Caco-2 (cell line): ENCODE measurements at regions not wholly inside any gene's neighbourhood (a gene's known extent, or its start where the extent isn't known, plus 50 kb on each side); places are given as distances from the start of the nearest gene placed in this dataset.

Source experiments
- BruUV-seq: library from RNA; stranded (reverse); fragments of 400-500 nt; replicated peaks from 2 replicates; lab custom pipeline; 2021; lab: Mats Ljungman, UMichigan
- CTCF ChIA-PET: fragments of 300-600 bp; sonication (Branson Sonifier 250); formaldehyde crosslinking; loops from one replicate; lab custom pipeline; 2022; ENCODE audit warnings: antibody characterized with exemption; lab: Charles Lee
- POLR2A ChIA-PET: fragments of 300-600 bp; sonication (Branson Sonifier 250); formaldehyde crosslinking; loops from one replicate; lab custom pipeline; 2022; ENCODE audit warnings: antibody characterized with exemption; lab: Charles Lee
- DNase-seq, 2 experiments: peaks; one replicate each; pipeline versions ENCODE4 v3.0.0 to v3.0.0-alpha.2; 2020 to 2022
- H3K27me3 ChIP-seq: replicated peaks from 2 replicates; pipeline ENCODE4 v1.6.0; 2011; ENCODE audit warnings: low read length; ENCODE audit not compliant: control insufficient read depth, insufficient read depth
- H3K36me3 ChIP-seq: 2 replicates; pipeline ENCODE4 v1.5.1; 2011; ENCODE audit warnings: low read length; ENCODE audit not compliant: control insufficient read depth, insufficient read depth
- H3K4me1 ChIP-seq: fragments of 250-450 bp; sonication (Bioruptor Pico); 2 replicates; pipeline ENCODE4 v1.5.1; 2020; ENCODE audit warnings: mild to moderate bottlenecking
- H3K4me3 ChIP-seq: 2 replicates; pipeline ENCODE4 v1.5.1; 2011; ENCODE audit warnings: low read depth, mild to moderate bottlenecking, control low read depth, low read length
- H3K9me3 ChIP-seq: fragments of 250-450 bp; sonication (Bioruptor Pico); 2 replicates; pipeline ENCODE4 v1.5.1; 2020; ENCODE audit warnings: mild to moderate bottlenecking, moderate library complexity
- H3K27ac Mint-ChIP-seq: one replicate; pipeline ENCODE4 v1.8.0; 2022; ENCODE audit warnings: mixed read lengths; ENCODE audit not compliant: unreplicated experiment
- H3K27me3 Mint-ChIP-seq: one replicate; pipeline ENCODE4 v1.8.0; 2022; ENCODE audit warnings: mixed read lengths; ENCODE audit not compliant: insufficient read depth, unreplicated experiment
- H3K36me3 Mint-ChIP-seq: one replicate; pipeline ENCODE4 v1.8.0; 2022; ENCODE audit warnings: mild to moderate bottlenecking, mixed read lengths; ENCODE audit not compliant: insufficient read depth, unreplicated experiment
- H3K4me1 Mint-ChIP-seq: one replicate; pipeline ENCODE4 v1.8.0; 2022; ENCODE audit warnings: low read depth, mixed read lengths; ENCODE audit not compliant: unreplicated experiment
- H3K4me3 Mint-ChIP-seq: one replicate; pipeline ENCODE4 v1.8.0; 2022; ENCODE audit warnings: mild to moderate bottlenecking, moderate library complexity, mixed read lengths; ENCODE audit not compliant: unreplicated experiment
- H3K9me3 Mint-ChIP-seq: one replicate; pipeline ENCODE4 v1.8.0; 2022; ENCODE audit warnings: mixed read lengths; ENCODE audit not compliant: unreplicated experiment
- intact Hi-C: fragments of 100-400 bp; cut with micrococcal nuclease; formaldehyde crosslinking; loops from one replicate; pipeline ENCODE4 v1.10.0; 2022; ENCODE audit not compliant: unreplicated experiment
- TF ChIP-seq, protein P1 (sequence below), 2 experiments: fragments of 200-600 bp in 1 of 2; IDR thresholded peaks; 1 replicate in 1 of 2; 2 replicates in 1 of 2; pipeline versions ENCODE4 v1.5.1 to v1.8.0; 2011 to 2022; ENCODE audit warnings: antibody characterized with exemption in 1 of 2, control low read depth in 1 of 2, inconsistent platforms in 1 of 2, low read depth in 1 of 2, low read length in 1 of 2, mild to moderate bottlenecking in 1 of 2, moderate library complexity in 1 of 2; ENCODE audit not compliant: insufficient read depth in 1 of 2, severe bottlenecking in 1 of 2, unreplicated experiment in 1 of 2

DNA sequence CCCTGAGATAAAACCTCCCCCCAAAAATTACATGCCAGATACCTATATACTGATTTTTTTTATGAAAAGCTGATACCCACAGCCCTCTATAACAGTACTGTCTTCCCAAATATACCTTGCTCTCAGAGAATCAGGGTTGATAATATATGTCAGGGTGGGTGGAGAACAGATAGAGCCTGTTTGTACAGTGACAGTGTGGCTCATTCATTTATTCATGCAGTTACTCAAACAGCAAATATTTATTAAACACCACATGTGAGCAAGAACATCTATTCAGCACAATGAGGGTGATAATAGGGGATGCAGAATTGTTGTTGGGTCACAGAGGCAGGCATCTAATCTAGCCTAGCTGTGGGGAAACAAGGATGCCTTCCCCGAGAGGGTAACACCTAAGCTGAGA is 334.2 kb downstream of the MAFB start:
- H3K4me1 Mint-ChIP-seq: peaks cover 8% of the 10 kb centered on the region

DNA sequence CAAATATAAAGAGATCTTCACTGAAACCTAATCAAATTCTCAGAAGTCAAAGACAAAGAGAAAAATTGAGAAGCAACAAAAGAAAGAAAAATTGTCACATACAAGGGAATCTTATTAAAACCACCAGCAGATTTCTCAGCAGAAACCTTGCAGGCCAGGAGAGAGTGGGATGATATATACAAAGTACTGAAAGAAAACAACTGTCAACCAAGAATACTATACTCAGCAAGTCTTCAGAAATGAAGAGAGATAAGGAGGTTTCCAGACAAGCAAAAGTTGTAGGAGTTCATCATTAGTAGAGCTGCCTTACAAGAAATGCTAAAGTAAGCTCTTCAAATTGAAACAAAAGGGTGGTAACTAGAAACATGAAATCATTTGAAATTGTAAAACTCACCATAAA is 345.6 kb downstream of the MAFB start:
- intact Hi-C loops: no loop called here
- H3K9me3 ChIP-seq: peaks cover 12% of the 10 kb centered on the region
- no peak overlapping the region for H3K4me3 ChIP-seq
- no peaks in the 10 kb centered on the region for H3K4me1 ChIP-seq
- no peaks in the 10 kb centered on the region for H3K36me3 Mint-ChIP-seq
- POLR2A ChIA-PET: no interaction called here
- BruUV-seq: no TSS peak
- no peak overlapping the region for H3K27ac Mint-ChIP-seq
- peaks cover 11% of the 10 kb centered on the region for H3K27me3 Mint-ChIP-seq
- CTCF ChIA-PET: no interaction called here
- TF ChIP-seq, protein P1, sequence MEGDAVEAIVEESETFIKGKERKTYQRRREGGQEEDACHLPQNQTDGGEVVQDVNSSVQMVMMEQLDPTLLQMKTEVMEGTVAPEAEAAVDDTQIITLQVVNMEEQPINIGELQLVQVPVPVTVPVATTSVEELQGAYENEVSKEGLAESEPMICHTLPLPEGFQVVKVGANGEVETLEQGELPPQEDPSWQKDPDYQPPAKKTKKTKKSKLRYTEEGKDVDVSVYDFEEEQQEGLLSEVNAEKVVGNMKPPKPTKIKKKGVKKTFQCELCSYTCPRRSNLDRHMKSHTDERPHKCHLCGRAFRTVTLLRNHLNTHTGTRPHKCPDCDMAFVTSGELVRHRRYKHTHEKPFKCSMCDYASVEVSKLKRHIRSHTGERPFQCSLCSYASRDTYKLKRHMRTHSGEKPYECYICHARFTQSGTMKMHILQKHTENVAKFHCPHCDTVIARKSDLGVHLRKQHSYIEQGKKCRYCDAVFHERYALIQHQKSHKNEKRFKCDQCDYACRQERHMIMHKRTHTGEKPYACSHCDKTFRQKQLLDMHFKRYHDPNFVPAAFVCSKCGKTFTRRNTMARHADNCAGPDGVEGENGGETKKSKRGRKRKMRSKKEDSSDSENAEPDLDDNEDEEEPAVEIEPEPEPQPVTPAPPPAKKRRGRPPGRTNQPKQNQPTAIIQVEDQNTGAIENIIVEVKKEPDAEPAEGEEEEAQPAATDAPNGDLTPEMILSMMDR (IDR thresholded peaks at IDR 0.05; ENCODE audit: insufficient read depth in 1 of 2, low read depth in 1 of 2, low read length in 1 of 2, severe bottlenecking in 1 of 2, unreplicated experiment in 1 of 2): no peak
- no peaks in the 10 kb centered on the region for H3K4me1 Mint-ChIP-seq
- H3K27me3 ChIP-seq: no peaks in the 10 kb centered on the region
- H3K36me3 ChIP-seq: no peaks in the 10 kb centered on the region
- H3K9me3 Mint-ChIP-seq: peaks cover 28% of the 10 kb centered on the region
- DNase-seq: no peak
- H3K4me3 Mint-ChIP-seq: no peak overlapping the region

More for the DNA sequence above, 334.2 kb downstream of the MAFB start:
- no peaks in the 10 kb centered on the region for H3K36me3 Mint-ChIP-seq
- BruUV-seq: no TSS peak
- Histone ChIP-seq H3K4me3 (no peak overlapping the region), H3K36me3 (no peaks in the 10 kb centered on the region), H3K4me1 (no peaks in the 10 kb centered on the region; the same call in 1 of the 2 replicates), H3K9me3 (no peaks in the 10 kb centered on the region), H3K27me3 (no peaks in the 10 kb centered on the region)
- intact Hi-C loops: no loop called here
- no peaks in the 10 kb centered on the region for H3K9me3 Mint-ChIP-seq
- CTCF ChIA-PET: no interaction called here
- POLR2A ChIA-PET: no interaction called here
- no peak overlapping the region for H3K4me3 Mint-ChIP-seq
- TF ChIP-seq, protein P1 (IDR thresholded peaks at IDR 0.05; ENCODE audit: insufficient read depth in 1 of 2, low read depth in 1 of 2, low read length in 1 of 2, severe bottlenecking in 1 of 2, unreplicated experiment in 1 of 2): no peak
- DNase-seq: no peak
- H3K27ac Mint-ChIP-seq: no peak overlapping the region
- peaks cover 3% of the 10 kb centered on the region for H3K27me3 Mint-ChIP-seq

DNA sequence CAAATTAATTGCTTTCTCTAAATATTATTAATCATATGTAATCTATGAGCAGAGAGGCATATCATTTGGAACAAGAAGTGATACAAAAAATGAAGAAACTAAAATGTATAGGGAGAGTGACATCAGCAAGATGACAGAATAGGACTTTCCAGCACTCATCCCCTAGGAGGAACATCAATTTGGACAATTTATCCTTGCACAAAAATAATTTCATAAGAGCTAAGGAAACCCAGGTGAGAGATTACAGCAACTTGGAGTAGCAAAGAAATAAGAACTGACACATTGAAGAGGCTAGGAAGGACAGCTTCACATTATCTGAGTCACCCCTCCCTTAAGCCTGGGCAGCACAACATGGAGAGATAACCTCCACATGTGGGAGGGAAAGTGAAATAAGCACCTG is 347.5 kb downstream of the MAFB start:
- Mint-ChIP-seq H3K9me3 (peaks cover 20% of the 10 kb centered on the region), H3K36me3 (no peaks in the 10 kb centered on the region), H3K4me1 (no peaks in the 10 kb centered on the region), H3K4me3 (no peak overlapping the region), H3K27me3 (peaks cover 11% of the 10 kb centered on the region), H3K27ac (no peak overlapping the region)
- intact Hi-C loops: no loop called here
- TF ChIP-seq, protein P1 (IDR thresholded peaks at IDR 0.05; ENCODE audit: insufficient read depth in 1 of 2, low read depth in 1 of 2, low read length in 1 of 2, severe bottlenecking in 1 of 2, unreplicated experiment in 1 of 2): no peak
- H3K9me3 ChIP-seq: peaks cover 12% of the 10 kb centered on the region
- no peak overlapping the region for H3K4me3 ChIP-seq
- no peaks in the 10 kb centered on the region; the same call in 1 of the 2 replicates for H3K27me3 ChIP-seq
- ChIA-PET CTCF (no interaction called here), POLR2A (no interaction called here)
- H3K36me3 ChIP-seq: no peaks in the 10 kb centered on the region
- H3K4me1 ChIP-seq: no peaks in the 10 kb centered on the region
- BruUV-seq: no TSS peak
- DNase-seq: no peak
